SK-N-SH (cell line): ENCODE measurements at regions not wholly inside any gene's neighbourhood (a gene's known extent, or its start where the extent isn't known, plus 50 kb on each side); places are given as distances from the start of the nearest gene placed in this dataset.

Experiments
- EZH2phosphoT487 ChIP-seq: fragments of 200-600 bp; sonication (generic); IDR thresholded peaks from 2 replicates; pipeline ENCODE4 v1.6.1; 2017; ENCODE audit warnings: low read depth, mixed run types, mild to moderate bottlenecking, antibody characterized with exemption, moderate library complexity, borderline replicate concordance
- GATA2 ChIP-seq: sonication (generic); formaldehyde crosslinking; IDR thresholded peaks from 2 replicates; pipeline ENCODE4 v1.5.0; 2020; ENCODE audit warnings: mild to moderate bottlenecking, missing genetic modification reagents
- POLR2AphosphoS5 ChIP-seq: IDR thresholded peaks from 2 replicates; pipeline ENCODE4 v1.6.1; 2012; ENCODE audit warnings: low read depth, low read length
- RXRA ChIP-seq: IDR thresholded peaks from 2 replicates; pipeline ENCODE4 v1.4.0; 2012; ENCODE audit warnings: low read depth, mild to moderate bottlenecking, borderline replicate concordance
- TCF12 ChIP-seq: IDR thresholded peaks from 2 replicates; pipeline ENCODE4 v1.4.0; 2012
- TF ChIP-seq, protein P1 (sequence below): IDR thresholded peaks from 2 replicates; pipeline ENCODE4 v1.6.1; 2012; ENCODE audit warnings: mild to moderate bottlenecking, low read depth, low read length, moderate library complexity
- TF ChIP-seq, protein P2 (sequence below): fragments of 200-600 bp; sonication (generic); IDR thresholded peaks from 2 replicates; pipeline ENCODE4 v1.6.1; 2017; ENCODE audit warnings: antibody characterized with exemption, mild to moderate bottlenecking, moderate library complexity

DNA sequence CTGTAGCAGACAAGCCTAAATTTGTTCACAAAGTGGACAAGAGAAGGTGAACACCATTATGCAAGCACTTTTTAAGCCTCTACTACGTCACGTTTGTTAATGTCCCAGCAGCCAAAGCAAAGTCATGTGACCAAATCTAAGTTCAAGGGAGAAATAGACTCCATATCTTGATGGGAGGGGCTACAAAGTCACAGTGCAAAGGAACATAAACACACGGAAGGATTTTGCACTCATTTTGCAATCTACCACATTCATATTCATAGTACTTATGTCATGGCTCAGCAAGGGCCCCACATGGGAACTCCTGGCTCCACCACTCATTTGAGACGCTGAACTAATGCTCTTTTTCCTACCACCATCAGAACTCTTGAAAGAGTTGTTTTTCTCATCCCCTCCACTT, 139.0 kb upstream of the JADE1 start:
- TF ChIP-seq GATA2 (CRISPR knock-in tag) (no peak), TCF12 (no peak), RXRA (no peak), POLR2AphosphoS5 (no peak), EZH2phosphoT487 (no peak)
- TF ChIP-seq, protein P1, sequence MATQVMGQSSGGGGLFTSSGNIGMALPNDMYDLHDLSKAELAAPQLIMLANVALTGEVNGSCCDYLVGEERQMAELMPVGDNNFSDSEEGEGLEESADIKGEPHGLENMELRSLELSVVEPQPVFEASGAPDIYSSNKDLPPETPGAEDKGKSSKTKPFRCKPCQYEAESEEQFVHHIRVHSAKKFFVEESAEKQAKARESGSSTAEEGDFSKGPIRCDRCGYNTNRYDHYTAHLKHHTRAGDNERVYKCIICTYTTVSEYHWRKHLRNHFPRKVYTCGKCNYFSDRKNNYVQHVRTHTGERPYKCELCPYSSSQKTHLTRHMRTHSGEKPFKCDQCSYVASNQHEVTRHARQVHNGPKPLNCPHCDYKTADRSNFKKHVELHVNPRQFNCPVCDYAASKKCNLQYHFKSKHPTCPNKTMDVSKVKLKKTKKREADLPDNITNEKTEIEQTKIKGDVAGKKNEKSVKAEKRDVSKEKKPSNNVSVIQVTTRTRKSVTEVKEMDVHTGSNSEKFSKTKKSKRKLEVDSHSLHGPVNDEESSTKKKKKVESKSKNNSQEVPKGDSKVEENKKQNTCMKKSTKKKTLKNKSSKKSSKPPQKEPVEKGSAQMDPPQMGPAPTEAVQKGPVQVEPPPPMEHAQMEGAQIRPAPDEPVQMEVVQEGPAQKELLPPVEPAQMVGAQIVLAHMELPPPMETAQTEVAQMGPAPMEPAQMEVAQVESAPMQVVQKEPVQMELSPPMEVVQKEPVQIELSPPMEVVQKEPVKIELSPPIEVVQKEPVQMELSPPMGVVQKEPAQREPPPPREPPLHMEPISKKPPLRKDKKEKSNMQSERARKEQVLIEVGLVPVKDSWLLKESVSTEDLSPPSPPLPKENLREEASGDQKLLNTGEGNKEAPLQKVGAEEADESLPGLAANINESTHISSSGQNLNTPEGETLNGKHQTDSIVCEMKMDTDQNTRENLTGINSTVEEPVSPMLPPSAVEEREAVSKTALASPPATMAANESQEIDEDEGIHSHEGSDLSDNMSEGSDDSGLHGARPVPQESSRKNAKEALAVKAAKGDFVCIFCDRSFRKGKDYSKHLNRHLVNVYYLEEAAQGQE: no peak
- TF ChIP-seq, protein P2, sequence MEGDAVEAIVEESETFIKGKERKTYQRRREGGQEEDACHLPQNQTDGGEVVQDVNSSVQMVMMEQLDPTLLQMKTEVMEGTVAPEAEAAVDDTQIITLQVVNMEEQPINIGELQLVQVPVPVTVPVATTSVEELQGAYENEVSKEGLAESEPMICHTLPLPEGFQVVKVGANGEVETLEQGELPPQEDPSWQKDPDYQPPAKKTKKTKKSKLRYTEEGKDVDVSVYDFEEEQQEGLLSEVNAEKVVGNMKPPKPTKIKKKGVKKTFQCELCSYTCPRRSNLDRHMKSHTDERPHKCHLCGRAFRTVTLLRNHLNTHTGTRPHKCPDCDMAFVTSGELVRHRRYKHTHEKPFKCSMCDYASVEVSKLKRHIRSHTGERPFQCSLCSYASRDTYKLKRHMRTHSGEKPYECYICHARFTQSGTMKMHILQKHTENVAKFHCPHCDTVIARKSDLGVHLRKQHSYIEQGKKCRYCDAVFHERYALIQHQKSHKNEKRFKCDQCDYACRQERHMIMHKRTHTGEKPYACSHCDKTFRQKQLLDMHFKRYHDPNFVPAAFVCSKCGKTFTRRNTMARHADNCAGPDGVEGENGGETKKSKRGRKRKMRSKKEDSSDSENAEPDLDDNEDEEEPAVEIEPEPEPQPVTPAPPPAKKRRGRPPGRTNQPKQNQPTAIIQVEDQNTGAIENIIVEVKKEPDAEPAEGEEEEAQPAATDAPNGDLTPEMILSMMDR: no peak
